ENCODE measurements at regions not wholly inside any gene's neighbourhood (a gene's known extent, or its start where the extent isn't known, plus 50 kb on each side); places are given as distances from the start of the nearest gene placed in this dataset.

- DNase-seq = no peak
These were observed 338.6 kb upstream of the SEMA3A start for GRCh38 chr7:84533182-84533581.

GRCh38 chr7:84532196-84532595 is 337.6 kb upstream of the SEMA3A start:
- DNase-seq = no peak

- no peak for DNase-seq
These were observed 335.1 kb upstream of the SEMA3A start for GRCh38 chr7:84529480-84530205.

- no peak for DNase-seq
These were observed 334.3 kb upstream of the SEMA3A start for GRCh38 chr7:84528756-84529479.

GRCh38 chr7:84524714-84525694 is 330.4 kb upstream of the SEMA3A start:
- DNase-seq = no peak

GRCh38 chr7:84513061-84513460 is 318.5 kb upstream of the SEMA3A start:
- DNase-seq = no peak

- no peak for DNase-seq
These were observed 317.5 kb upstream of the SEMA3A start for GRCh38 chr7:84512055-84512454.

- DNase-seq = no peak
These were observed 315.9 kb upstream of the SEMA3A start for GRCh38 chr7:84510505-84510904.

GRCh38 chr7:84509522-84509921 is 314.9 kb upstream of the SEMA3A start:
- no peak for DNase-seq

- DNase-seq = no peak
These were observed 314.0 kb upstream of the SEMA3A start for GRCh38 chr7:84508606-84509005.

- no peak for DNase-seq
These were observed 312.9 kb upstream of the SEMA3A start for GRCh38 chr7:84507529-84507928.

- DNase-seq = no peak
These were observed 311.6 kb upstream of the SEMA3A start for GRCh38 chr7:84506151-84506550.

- DNase-seq = no peak
These were observed 307.6 kb upstream of the SEMA3A start for GRCh38 chr7:84502239-84502638.

- no peak for DNase-seq
These were observed 303.3 kb upstream of the SEMA3A start for GRCh38 chr7:84497873-84498272.

GRCh38 chr7:84495128-84495527 is 300.5 kb upstream of the SEMA3A start:
- no peak for DNase-seq

GRCh38 chr7:84492098-84493034 is 297.8 kb upstream of the SEMA3A start:
- DNase-seq = no peak

GRCh38 chr7:84490661-84491060 is 296.1 kb upstream of the SEMA3A start:
- no peak for DNase-seq

GRCh38 chr7:84484502-84485079 is 290.0 kb upstream of the SEMA3A start:
- no peak for DNase-seq

GRCh38 chr7:84482476-84482875 is 287.9 kb upstream of the SEMA3A start:
- DNase-seq = no peak

GRCh38 chr7:84479059-84479458 is 284.5 kb upstream of the SEMA3A start:
- DNase-seq = no peak

GRCh38 chr7:84477786-84478478 is 283.3 kb upstream of the SEMA3A start:
- DNase-seq = no peak

All from SHP77 treated with DMSO at 0.1 percent for 48 hours (cell line).